Caco-2 (cell line): ENCODE measurements at regions not wholly inside any gene's neighbourhood (a gene's known extent, or its start where the extent isn't known, plus 50 kb on each side); places are given as distances from the start of the nearest gene placed in this dataset.
"Not testable (repeated sequence)": the region's sequence is repeated elsewhere in the genome, so short reads cannot be mapped to it uniquely, and the experiment has no call there.

ENCODE experiments used
- BruUV-seq: library from RNA; stranded (reverse); fragments of 400-500 nt; replicated peaks from 2 replicates; lab custom pipeline; 2021; lab: Mats Ljungman, UMichigan
- CTCF ChIA-PET: fragments of 300-600 bp; sonication (Branson Sonifier 250); formaldehyde crosslinking; loops from one replicate; lab custom pipeline; 2022; ENCODE audit warnings: antibody characterized with exemption; lab: Charles Lee
- POLR2A ChIA-PET: fragments of 300-600 bp; sonication (Branson Sonifier 250); formaldehyde crosslinking; loops from one replicate; lab custom pipeline; 2022; ENCODE audit warnings: antibody characterized with exemption; lab: Charles Lee
- DNase-seq, 2 experiments: peaks; one replicate each; pipeline versions ENCODE4 v3.0.0 to v3.0.0-alpha.2; 2020 to 2022
- H3K27me3 ChIP-seq: replicated peaks from 2 replicates; pipeline ENCODE4 v1.6.0; 2011; ENCODE audit warnings: low read length; ENCODE audit not compliant: control insufficient read depth, insufficient read depth
- H3K36me3 ChIP-seq: 2 replicates; pipeline ENCODE4 v1.5.1; 2011; ENCODE audit warnings: low read length; ENCODE audit not compliant: control insufficient read depth, insufficient read depth
- H3K4me1 ChIP-seq: fragments of 250-450 bp; sonication (Bioruptor Pico); 2 replicates; pipeline ENCODE4 v1.5.1; 2020; ENCODE audit warnings: mild to moderate bottlenecking
- H3K4me3 ChIP-seq: 2 replicates; pipeline ENCODE4 v1.5.1; 2011; ENCODE audit warnings: low read depth, mild to moderate bottlenecking, control low read depth, low read length
- H3K9me3 ChIP-seq: fragments of 250-450 bp; sonication (Bioruptor Pico); 2 replicates; pipeline ENCODE4 v1.5.1; 2020; ENCODE audit warnings: mild to moderate bottlenecking, moderate library complexity
- H3K27ac Mint-ChIP-seq: one replicate; pipeline ENCODE4 v1.8.0; 2022; ENCODE audit warnings: mixed read lengths; ENCODE audit not compliant: unreplicated experiment
- H3K27me3 Mint-ChIP-seq: one replicate; pipeline ENCODE4 v1.8.0; 2022; ENCODE audit warnings: mixed read lengths; ENCODE audit not compliant: insufficient read depth, unreplicated experiment
- H3K36me3 Mint-ChIP-seq: one replicate; pipeline ENCODE4 v1.8.0; 2022; ENCODE audit warnings: mild to moderate bottlenecking, mixed read lengths; ENCODE audit not compliant: insufficient read depth, unreplicated experiment
- H3K4me1 Mint-ChIP-seq: one replicate; pipeline ENCODE4 v1.8.0; 2022; ENCODE audit warnings: low read depth, mixed read lengths; ENCODE audit not compliant: unreplicated experiment
- H3K4me3 Mint-ChIP-seq: one replicate; pipeline ENCODE4 v1.8.0; 2022; ENCODE audit warnings: mild to moderate bottlenecking, moderate library complexity, mixed read lengths; ENCODE audit not compliant: unreplicated experiment
- H3K9me3 Mint-ChIP-seq: one replicate; pipeline ENCODE4 v1.8.0; 2022; ENCODE audit warnings: mixed read lengths; ENCODE audit not compliant: unreplicated experiment
- intact Hi-C: fragments of 100-400 bp; cut with micrococcal nuclease; formaldehyde crosslinking; loops from one replicate; pipeline ENCODE4 v1.10.0; 2022; ENCODE audit not compliant: unreplicated experiment
- TF ChIP-seq, protein P1 (sequence below), 2 experiments: fragments of 200-600 bp in 1 of 2; IDR thresholded peaks; 1 replicate in 1 of 2; 2 replicates in 1 of 2; pipeline versions ENCODE4 v1.5.1 to v1.8.0; 2011 to 2022; ENCODE audit warnings: antibody characterized with exemption in 1 of 2, control low read depth in 1 of 2, inconsistent platforms in 1 of 2, low read depth in 1 of 2, low read length in 1 of 2, mild to moderate bottlenecking in 1 of 2, moderate library complexity in 1 of 2; ENCODE audit not compliant: insufficient read depth in 1 of 2, severe bottlenecking in 1 of 2, unreplicated experiment in 1 of 2

DNA sequence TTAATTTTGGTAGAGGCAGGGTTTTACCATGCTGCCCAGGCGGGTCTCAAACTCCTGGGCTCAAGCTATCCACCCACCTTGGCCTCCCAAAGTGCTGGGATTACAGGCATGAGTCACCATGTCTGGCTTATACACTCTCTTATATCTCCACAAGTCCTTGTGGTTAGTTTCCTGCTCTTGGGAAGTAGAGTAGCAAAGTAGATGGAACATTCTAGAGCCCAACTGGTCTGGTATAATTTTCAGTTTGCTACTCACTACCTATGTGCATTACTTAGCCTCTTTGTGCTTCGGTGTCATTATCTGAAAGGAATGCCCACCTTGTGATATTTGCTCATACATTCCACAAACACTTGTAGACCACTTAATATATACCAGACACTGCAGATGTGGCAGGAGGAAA, 96.6 kb upstream of the IPO9 start:
- H3K27me3 Mint-ChIP-seq: peaks cover 11% of the 10 kb centered on the region
- no peak overlapping the region for H3K4me3 Mint-ChIP-seq
- ChIA-PET POLR2A (no interaction called here), CTCF (no interaction called here)
- intact Hi-C loops: no loop called here
- H3K9me3 Mint-ChIP-seq: no peaks in the 10 kb centered on the region
- H3K36me3 ChIP-seq: no peaks in the 10 kb centered on the region
- H3K9me3 ChIP-seq: no peaks in the 10 kb centered on the region
- BruUV-seq: no TSS peak
- H3K27me3 ChIP-seq: no peaks in the 10 kb centered on the region; the same call in 1 of the 2 replicates
- TF ChIP-seq, protein P1, sequence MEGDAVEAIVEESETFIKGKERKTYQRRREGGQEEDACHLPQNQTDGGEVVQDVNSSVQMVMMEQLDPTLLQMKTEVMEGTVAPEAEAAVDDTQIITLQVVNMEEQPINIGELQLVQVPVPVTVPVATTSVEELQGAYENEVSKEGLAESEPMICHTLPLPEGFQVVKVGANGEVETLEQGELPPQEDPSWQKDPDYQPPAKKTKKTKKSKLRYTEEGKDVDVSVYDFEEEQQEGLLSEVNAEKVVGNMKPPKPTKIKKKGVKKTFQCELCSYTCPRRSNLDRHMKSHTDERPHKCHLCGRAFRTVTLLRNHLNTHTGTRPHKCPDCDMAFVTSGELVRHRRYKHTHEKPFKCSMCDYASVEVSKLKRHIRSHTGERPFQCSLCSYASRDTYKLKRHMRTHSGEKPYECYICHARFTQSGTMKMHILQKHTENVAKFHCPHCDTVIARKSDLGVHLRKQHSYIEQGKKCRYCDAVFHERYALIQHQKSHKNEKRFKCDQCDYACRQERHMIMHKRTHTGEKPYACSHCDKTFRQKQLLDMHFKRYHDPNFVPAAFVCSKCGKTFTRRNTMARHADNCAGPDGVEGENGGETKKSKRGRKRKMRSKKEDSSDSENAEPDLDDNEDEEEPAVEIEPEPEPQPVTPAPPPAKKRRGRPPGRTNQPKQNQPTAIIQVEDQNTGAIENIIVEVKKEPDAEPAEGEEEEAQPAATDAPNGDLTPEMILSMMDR (IDR thresholded peaks at IDR 0.05; ENCODE audit: insufficient read depth in 1 of 2, low read depth in 1 of 2, low read length in 1 of 2, severe bottlenecking in 1 of 2, unreplicated experiment in 1 of 2): no peak
- H3K4me1 Mint-ChIP-seq: no peaks in the 10 kb centered on the region
- DNase-seq: no peak
- H3K27ac Mint-ChIP-seq: no peak overlapping the region
- no peak overlapping the region for H3K4me3 ChIP-seq
- H3K4me1 ChIP-seq: no peaks in the 10 kb centered on the region
- no peaks in the 10 kb centered on the region for H3K36me3 Mint-ChIP-seq

DNA sequence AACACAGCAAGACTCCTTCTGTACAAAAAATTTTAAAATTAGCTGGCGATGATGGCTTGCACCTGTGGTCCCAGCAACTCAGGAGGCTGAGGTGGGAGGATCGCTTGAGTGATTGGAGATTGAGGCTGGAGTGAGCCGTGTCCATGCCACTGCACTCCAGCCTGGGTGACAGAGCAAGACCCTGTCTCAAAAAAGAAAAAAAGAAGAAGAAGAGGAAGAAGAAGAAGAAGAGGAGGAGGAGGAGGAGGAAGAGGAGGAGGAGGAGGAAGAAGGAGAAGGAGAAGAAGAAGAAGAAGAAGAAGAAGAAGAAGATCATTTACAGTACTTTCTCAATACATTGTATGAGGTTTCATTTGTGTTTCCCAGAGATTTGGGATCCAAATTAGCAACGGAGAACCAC, 94.7 kb upstream of the IPO9 start:
- H3K9me3 Mint-ChIP-seq, intact Hi-C loops, H3K36me3 ChIP-seq, H3K27ac Mint-ChIP-seq, H3K4me3 Mint-ChIP-seq, POLR2A ChIA-PET, DNase-seq, H3K27me3 Mint-ChIP-seq, H3K36me3 Mint-ChIP-seq, H3K27me3 ChIP-seq, BruUV-seq, H3K4me1 ChIP-seq, H3K9me3 ChIP-seq, H3K4me1 Mint-ChIP-seq, H3K4me3 ChIP-seq: not testable (repeated sequence)
- CTCF ChIA-PET: interaction anchor here (1.5 kb wide), 1 partner anchor 59 kb away, joined by 4 read pairs; no protein-coding TSS in a partner anchor

DNA sequence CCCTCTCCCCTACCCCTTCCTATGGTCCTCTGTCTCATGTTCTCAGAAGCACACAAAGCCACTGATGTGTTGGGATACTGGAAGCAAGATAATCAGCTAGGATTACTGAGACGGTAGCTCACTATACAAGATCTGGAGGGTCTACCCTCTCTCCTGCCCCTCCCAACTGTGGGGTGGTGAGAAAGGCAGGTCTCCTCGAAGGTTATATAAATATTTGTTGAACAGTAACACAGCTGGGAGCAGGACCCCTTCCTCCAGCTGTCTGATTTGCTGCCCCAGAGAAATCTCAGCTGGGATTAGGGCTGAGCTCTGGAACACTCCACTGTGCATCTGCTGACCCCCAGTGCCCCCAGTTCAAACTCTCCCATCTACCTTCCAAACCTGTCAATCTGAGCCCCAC, 94.2 kb upstream of the IPO9 start:
- Mint-ChIP-seq H3K27ac (no peak overlapping the region), H3K4me1 (no peaks in the 10 kb centered on the region), H3K27me3 (peaks cover 7% of the 10 kb centered on the region), H3K4me3 (no peak overlapping the region), H3K9me3 (no peaks in the 10 kb centered on the region), H3K36me3 (no peaks in the 10 kb centered on the region)
- BruUV-seq: no TSS peak
- ChIA-PET POLR2A (no interaction called here), CTCF (interaction anchor here (1.5 kb wide), 1 partner anchor 58 kb away, joined by 4 read pairs; no protein-coding TSS in a partner anchor)
- H3K4me3 ChIP-seq: no peak overlapping the region
- intact Hi-C loops: no loop called here
- no peaks in the 10 kb centered on the region for H3K36me3 ChIP-seq
- H3K4me1 ChIP-seq: 0 out of 2 replicates have a peak, but pooled peaks cover 4% of the 10 kb centered on the region
- DNase-seq: no peak
- TF ChIP-seq, protein P1 (IDR thresholded peaks at IDR 0.05; ENCODE audit: insufficient read depth in 1 of 2, low read depth in 1 of 2, low read length in 1 of 2, severe bottlenecking in 1 of 2, unreplicated experiment in 1 of 2): no peak
- no peaks in the 10 kb centered on the region for H3K9me3 ChIP-seq
- no peaks in the 10 kb centered on the region; the same call in 1 of the 2 replicates for H3K27me3 ChIP-seq
